Liver (tissue), 8 donors: ENCODE measurements at regions not wholly inside any gene's neighbourhood (a gene's known extent, or its start where the extent isn't known, plus 50 kb on each side); places are given as distances from the start of the nearest gene placed in this dataset.

Experiments used
- DNase-seq: peaks from one replicate; pipeline ENCODE4 v3.0.0-alpha.2; 2017; ENCODE audit warnings: low spot score
- H3K27ac ChIP-seq, 2 donors: one replicate each; pipeline ENCODE4 v1.7.0; 2013; ENCODE audit warnings: inconsistent platforms in 2 of 2, low read length in 2 of 2, control low read depth in 1 of 2, low read depth in 1 of 2, mild to moderate bottlenecking in 1 of 2
- H3K27me3 ChIP-seq, 4 donors: one replicate each; pipeline versions ENCODE4 v1.6.1 to v1.7.0; 2013; ENCODE audit warnings: low read length in 3 of 4, inconsistent platforms in 1 of 4, mild to moderate bottlenecking in 1 of 4, moderate library complexity in 1 of 4; ENCODE audit not compliant: control insufficient read depth in 4 of 4, insufficient read depth in 4 of 4
- H3K36me3 ChIP-seq, 4 donors: one replicate each; pipeline versions ENCODE4 v1.6.1 to v1.7.0; 2013; ENCODE audit warnings: low read length in 3 of 4, mild to moderate bottlenecking in 3 of 4, low read depth in 1 of 4, moderate library complexity in 1 of 4; ENCODE audit not compliant: control insufficient read depth in 4 of 4, insufficient read depth in 3 of 4
- H3K4me1 ChIP-seq, 4 donors: one replicate each; pipeline versions ENCODE4 v1.6.1 to v1.7.0; 2013; ENCODE audit warnings: low read length in 3 of 4, mild to moderate bottlenecking in 3 of 4, moderate library complexity in 1 of 4; ENCODE audit not compliant: control insufficient read depth in 4 of 4, insufficient read depth in 4 of 4
- H3K4me3 ChIP-seq, 3 donors: one replicate each; pipeline versions ENCODE4 v1.6.1 to v1.7.0; 2013; ENCODE audit warnings: low read length in 3 of 3, control low read depth in 1 of 3, low read depth in 1 of 3, mild to moderate bottlenecking in 1 of 3
- H3K9ac ChIP-seq, 2 donors: one replicate each; pipeline ENCODE4 v1.7.0; 2013; ENCODE audit warnings: low read length in 2 of 2, mild to moderate bottlenecking in 2 of 2, moderate library complexity in 2 of 2, control low read depth in 1 of 2, low read depth in 1 of 2
- H3K9me3 ChIP-seq, 4 donors: one replicate each; pipeline versions ENCODE4 v1.6.1 to v1.7.0; 2013; ENCODE audit warnings: low read length in 3 of 4; ENCODE audit not compliant: control insufficient read depth in 4 of 4
- CTCF ChIP-seq: fragments of 150-350 bp; IDR thresholded peaks from 2 replicates; pipeline ENCODE4 v1.5.1; 2017; ENCODE audit warnings: improper control_type of control experiment, low read depth, low read length; ENCODE audit not compliant: missing input control
- EGR1 ChIP-seq, 2 donors: IDR thresholded peaks; 2 replicates each; pipeline ENCODE4 v1.6.1; 2016 to 2018; ENCODE audit warnings: antibody characterized with exemption in 2 of 2, low read depth in 2 of 2
- FOXA1 ChIP-seq: IDR thresholded peaks from 2 replicates; pipeline ENCODE4 v1.6.1; 2016; ENCODE audit warnings: antibody characterized with exemption
- FOXA2 ChIP-seq: IDR thresholded peaks from 2 replicates; pipeline ENCODE4 v1.6.1; 2016; ENCODE audit warnings: antibody characterized with exemption
- GABPA ChIP-seq, 2 donors: IDR thresholded peaks in 1 of 2; conservative IDR thresholded peaks in 1 of 2; 2 replicates each; pipeline ENCODE4 v1.6.1; 2016; ENCODE audit warnings: antibody characterized with exemption in 2 of 2, mild to moderate bottlenecking in 1 of 2, moderate library complexity in 1 of 2
- HNF4A ChIP-seq, 2 donors: conservative IDR thresholded peaks; 2 replicates each; pipeline ENCODE4 v1.6.1; 2016; ENCODE audit warnings: antibody characterized with exemption in 2 of 2, mild to moderate bottlenecking in 2 of 2
- HNF4G ChIP-seq: IDR thresholded peaks from 2 replicates; pipeline ENCODE4 v1.6.1; 2016; ENCODE audit warnings: antibody characterized with exemption
- JUND ChIP-seq, 2 donors: IDR thresholded peaks; 2 replicates each; pipeline ENCODE4 v1.6.1; 2016; ENCODE audit warnings: antibody characterized with exemption in 2 of 2
- MAX ChIP-seq: IDR thresholded peaks from 2 replicates; pipeline ENCODE4 v1.6.1; 2016; ENCODE audit warnings: antibody characterized with exemption
- NR2F2 ChIP-seq: IDR thresholded peaks from 2 replicates; pipeline ENCODE4 v1.6.1; 2016; ENCODE audit warnings: antibody characterized with exemption
- RAD21 ChIP-seq, 2 donors: IDR thresholded peaks; 2 replicates each; pipeline ENCODE4 v1.6.1; 2016; ENCODE audit warnings: antibody characterized with exemption in 2 of 2, mild to moderate bottlenecking in 2 of 2
- SP1 ChIP-seq: IDR thresholded peaks from 2 replicates; pipeline ENCODE4 v1.6.1; 2018; ENCODE audit warnings: antibody characterized with exemption, mild to moderate bottlenecking
- TAF1 ChIP-seq: conservative IDR thresholded peaks from 2 replicates; pipeline ENCODE4 v1.6.1; 2016; ENCODE audit warnings: antibody characterized with exemption, mild to moderate bottlenecking
- YY1 ChIP-seq: IDR thresholded peaks from 2 replicates; pipeline ENCODE4 v1.6.1; 2016; ENCODE audit warnings: antibody characterized with exemption, mild to moderate bottlenecking
- WGBS: extraction: QIAGEN DNeasy Blood & Tissue Kit; methylation state at CpG from one replicate; pipeline ENCODE4 v1.1.7; 2013; 5-methylcytosine and 5-hydroxymethylcytosine counted together
- TF ChIP-seq, protein P1 (sequence below): IDR thresholded peaks from 2 replicates; pipeline ENCODE4 v1.6.1; 2016; ENCODE audit warnings: antibody characterized with exemption
- TF ChIP-seq, protein P2 (sequence below): IDR thresholded peaks from 2 replicates; pipeline ENCODE4 v1.6.1; 2016; ENCODE audit warnings: antibody characterized with exemption
- donor health status: healthy.
- donor health status: healthy.
- donor health status: healthy.
- donor health status: healthy.
- donor health status: healthy.

- Histone ChIP-seq H3K4me1 (no peaks in the 10 kb centered on the region), H3K36me3 (no peaks in the 10 kb centered on the region), H3K9me3 (peaks cover 0 to 3% (median 0%) of the 10 kb centered on the region in 4 donors), H3K4me3 (no peak overlapping the region), H3K27ac (no peak overlapping the region), H3K9ac (no peak overlapping the region), H3K27me3 (no peaks in the 10 kb centered on the region)
- DNase-seq, result no peak
- TF ChIP-seq JUND (IDR thresholded peaks at IDR 0.05) (no peak), FOXA2 (no peak), GABPA (IDR thresholded peaks at IDR 0.05 in 1 of 2, conservative IDR thresholded peaks at IDR 0.05 in 1 of 2) (no peak), YY1 (no peak), CTCF (no peak), MAX (no peak), NR2F2 (no peak), HNF4A (conservative IDR thresholded peaks at IDR 0.05) (no peak)
- TF ChIP-seq, protein P1, sequence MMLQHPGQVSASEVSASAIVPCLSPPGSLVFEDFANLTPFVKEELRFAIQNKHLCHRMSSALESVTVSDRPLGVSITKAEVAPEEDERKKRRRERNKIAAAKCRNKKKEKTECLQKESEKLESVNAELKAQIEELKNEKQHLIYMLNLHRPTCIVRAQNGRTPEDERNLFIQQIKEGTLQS, result no peak
- WGBS, result 59% methylated on average over 3 of the region's 3 CpGs
Observed at GRCh38 chr2:6393819-6394218, 471.9 kb downstream of the CMPK2 start.

GRCh38 chr2:6394276-6394675 lies 471.4 kb downstream of the CMPK2 start:
- no peaks in the 10 kb centered on the region for H3K4me1 ChIP-seq
- H3K27ac ChIP-seq, result no peak overlapping the region
- no peaks in the 10 kb centered on the region for H3K27me3 ChIP-seq
- H3K4me3 ChIP-seq, result no peak overlapping the region
- peaks cover 0 to 3% (median 0%) of the 10 kb centered on the region in 4 donors for H3K9me3 ChIP-seq
- no peak for DNase-seq
- WGBS, result 76% methylated on average over 2 of the region's 2 CpGs
- H3K36me3 ChIP-seq, result no peaks in the 10 kb centered on the region
- H3K9ac ChIP-seq, result no peak overlapping the region
- TF ChIP-seq HNF4G (no peak), CTCF (no peak), NR2F2 (no peak), GABPA (IDR thresholded peaks at IDR 0.05 in 1 of 2, conservative IDR thresholded peaks at IDR 0.05 in 1 of 2) (no peak), YY1 (no peak), SP1 (no peak)

- no peak for DNase-seq
- TF ChIP-seq, protein P1, result no peak
- TF ChIP-seq FOXA2 (no peak), JUND (IDR thresholded peaks at IDR 0.05) (no peak), FOXA1 (no peak), NR2F2 (no peak), GABPA (IDR thresholded peaks at IDR 0.05 in 1 of 2, conservative IDR thresholded peaks at IDR 0.05 in 1 of 2) (no peak), MAX (no peak), CTCF (no peak), TAF1 (no peak), HNF4G (no peak), EGR1 (IDR thresholded peaks at IDR 0.05; ENCODE audit: low read depth in 2 of 2) (no peak), RAD21 (IDR thresholded peaks at IDR 0.05) (no peak)
- TF ChIP-seq, protein P2, sequence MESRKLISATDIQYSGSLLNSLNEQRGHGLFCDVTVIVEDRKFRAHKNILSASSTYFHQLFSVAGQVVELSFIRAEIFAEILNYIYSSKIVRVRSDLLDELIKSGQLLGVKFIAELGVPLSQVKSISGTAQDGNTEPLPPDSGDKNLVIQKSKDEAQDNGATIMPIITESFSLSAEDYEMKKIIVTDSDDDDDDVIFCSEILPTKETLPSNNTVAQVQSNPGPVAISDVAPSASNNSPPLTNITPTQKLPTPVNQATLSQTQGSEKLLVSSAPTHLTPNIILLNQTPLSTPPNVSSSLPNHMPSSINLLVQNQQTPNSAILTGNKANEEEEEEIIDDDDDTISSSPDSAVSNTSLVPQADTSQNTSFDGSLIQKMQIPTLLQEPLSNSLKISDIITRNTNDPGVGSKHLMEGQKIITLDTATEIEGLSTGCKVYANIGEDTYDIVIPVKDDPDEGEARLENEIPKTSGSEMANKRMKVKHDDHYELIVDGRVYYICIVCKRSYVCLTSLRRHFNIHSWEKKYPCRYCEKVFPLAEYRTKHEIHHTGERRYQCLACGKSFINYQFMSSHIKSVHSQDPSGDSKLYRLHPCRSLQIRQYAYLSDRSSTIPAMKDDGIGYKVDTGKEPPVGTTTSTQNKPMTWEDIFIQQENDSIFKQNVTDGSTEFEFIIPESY, result no peak
Observed at GRCh38 chr2:6398421-6398820, 467.3 kb downstream of the CMPK2 start.

More at GRCh38 chr2:6398421-6398820, 467.3 kb downstream of the CMPK2 start:
- Histone ChIP-seq H3K36me3 (no peaks in the 10 kb centered on the region), H3K9ac (no peak overlapping the region), H3K27ac (no peak overlapping the region), H3K4me1 (no peaks in the 10 kb centered on the region), H3K4me3 (no peak overlapping the region), H3K27me3 (no peaks in the 10 kb centered on the region), H3K9me3 (no peaks in the 10 kb centered on the region)
- 86% methylated on average over 2 of the region's 2 CpGs for WGBS
